IMR-90 (cell line): ENCODE measurements at regions not wholly inside any gene's neighbourhood (a gene's known extent, or its start where the extent isn't known, plus 50 kb on each side); places are given as distances from the start of the nearest gene placed in this dataset.

Experiments used
- ATAC-seq: fragments of 200-7000 bp; cut with Tn5 transposase; 2 replicates; pipeline ENCODE4 v1.9.1; 2020; ENCODE audit warnings: low read depth, mild to moderate bottlenecking, moderate library complexity
- BruUV-seq: library from RNA; stranded (reverse); fragments of 400-500 nt; replicated peaks from 2 replicates; lab custom pipeline; 2021; lab: Mats Ljungman, UMichigan
- CTCF ChIA-PET: fragments of 300-600 bp; formaldehyde crosslinking; extraction: SDS; loops from one replicate; lab custom pipeline; 2021; ENCODE audit warnings: antibody characterized with exemption; lab: Yijun Ruan, JAX
- POLR2A ChIA-PET: fragments of 300-600 bp; sonication (Branson Sonifier 250); formaldehyde crosslinking; loops from one replicate; lab custom pipeline; 2022; ENCODE audit warnings: antibody characterized with exemption; ENCODE audit not compliant: unreplicated experiment; lab: Charles Lee
- DNase-seq: peaks from one replicate; pipeline ENCODE4 v3.0.0; 2013
- H2AFZ ChIP-seq: replicated peaks from 2 replicates; pipeline ENCODE3; 2013; ENCODE audit warnings: low read length, mild to moderate bottlenecking; ENCODE audit not compliant: poor library complexity
- H2AK5ac ChIP-seq: 2 replicates; pipeline ENCODE4 v1.6.1; 2013; ENCODE audit warnings: low read depth, low read length, inconsistent platforms
- H2AK9ac ChIP-seq: replicated peaks from 2 replicates; pipeline ENCODE3; 2013; ENCODE audit warnings: mild to moderate bottlenecking, low read depth, low read length, moderate library complexity; ENCODE audit not compliant: poor library complexity
- H2BK120ac ChIP-seq: 2 replicates; pipeline ENCODE4 v1.6.1; 2013; ENCODE audit warnings: low read depth, low read length, inconsistent platforms
- H2BK15ac ChIP-seq: 3 replicates; pipeline ENCODE4 v1.6.1; 2013; ENCODE audit warnings: low read depth, low read length, inconsistent platforms
- H2BK20ac ChIP-seq: 2 replicates; pipeline ENCODE4 v1.6.1; 2013; ENCODE audit warnings: low read depth, mild to moderate bottlenecking, inconsistent platforms, low read length, moderate library complexity
- H2BK5ac ChIP-seq: 2 replicates; pipeline ENCODE4 v1.6.1; 2013; ENCODE audit warnings: mild to moderate bottlenecking, low read depth, low read length, inconsistent platforms; ENCODE audit not compliant: poor library complexity, severe bottlenecking
- H3K14ac ChIP-seq: replicated peaks from 2 replicates; pipeline ENCODE4 v1.6.1; 2013; ENCODE audit warnings: low read depth, low read length, inconsistent platforms
- H3K18ac ChIP-seq: 2 replicates; pipeline ENCODE4 v1.6.1; 2013; ENCODE audit warnings: low read depth, low read length, control low read depth
- H3K23ac ChIP-seq: 2 replicates; pipeline ENCODE4 v1.6.1; 2013; ENCODE audit warnings: low read depth, low read length, inconsistent platforms
- H3K27ac ChIP-seq: 2 replicates; pipeline ENCODE4 v1.5.1; 2013; ENCODE audit warnings: mild to moderate bottlenecking, control low read depth, low read length; ENCODE audit not compliant: insufficient read depth
- H3K27me3 ChIP-seq: 2 replicates; pipeline ENCODE4 v1.6.1; 2013; ENCODE audit warnings: low read length; ENCODE audit not compliant: control insufficient read depth, insufficient read depth
- H3K36me3 ChIP-seq: 2 replicates; pipeline ENCODE4 v1.6.1; 2013; ENCODE audit warnings: low read length, mixed read lengths; ENCODE audit not compliant: control insufficient read depth, insufficient read depth
- H3K4ac ChIP-seq: 2 replicates; pipeline ENCODE4 v1.6.1; 2013; ENCODE audit warnings: low read depth, low read length, inconsistent platforms
- H3K4me1 ChIP-seq: 2 replicates; pipeline ENCODE4 v1.6.1; 2013; ENCODE audit warnings: low read length, mixed read lengths; ENCODE audit not compliant: control insufficient read depth, insufficient read depth
- H3K4me2 ChIP-seq: 2 replicates; pipeline ENCODE4 v1.6.1; 2013; ENCODE audit warnings: low read depth, mild to moderate bottlenecking, control low read depth, low read length, moderate library complexity
- H3K4me3 ChIP-seq: 2 replicates; pipeline ENCODE4 v1.5.1; 2013; ENCODE audit warnings: low read depth, mild to moderate bottlenecking, control low read depth, low read length, moderate library complexity; ENCODE audit not compliant: insufficient read depth
- H3K56ac ChIP-seq: 2 replicates; pipeline ENCODE4 v1.6.1; 2013; ENCODE audit warnings: low read length, inconsistent platforms; ENCODE audit not compliant: insufficient read depth; ENCODE audit errors: extremely low read depth
- H3K79me1 ChIP-seq, 2 experiments: 2 replicates each; pipeline ENCODE4 v1.6.1; 2013; ENCODE audit warnings: low read length in 2 of 2, inconsistent platforms in 1 of 2, low read depth in 1 of 2
- H3K9ac ChIP-seq: 2 replicates; pipeline ENCODE4 v1.6.1; 2013; ENCODE audit warnings: low read depth, low read length, control low read depth
- H3K9me1 ChIP-seq: 2 replicates; pipeline ENCODE4 v1.6.1; 2013; ENCODE audit warnings: low read length, inconsistent platforms; ENCODE audit not compliant: insufficient read depth
- H3K9me3 ChIP-seq: 2 replicates; pipeline ENCODE4 v1.6.1; 2013; ENCODE audit warnings: low read length; ENCODE audit not compliant: control insufficient read depth, insufficient read depth
- H4K20me1 ChIP-seq: 2 replicates; pipeline ENCODE4 v1.6.1; 2013; ENCODE audit warnings: low read length, inconsistent platforms; ENCODE audit not compliant: insufficient read depth
- H4K5ac ChIP-seq: 2 replicates; pipeline ENCODE4 v1.6.1; 2013; ENCODE audit warnings: mild to moderate bottlenecking, low read depth, low read length, control low read depth
- H4K8ac ChIP-seq, 2 experiments: 2 replicates each; pipeline ENCODE4 v1.6.1; 2013; ENCODE audit warnings: low read depth in 2 of 2, low read length in 2 of 2, control low read depth in 1 of 2, inconsistent platforms in 1 of 2
- H4K91ac ChIP-seq: 2 replicates; pipeline ENCODE4 v1.6.1; 2013; ENCODE audit warnings: low read depth, low read length, inconsistent platforms; ENCODE audit not compliant: insufficient read depth
- NFE2L2 ChIP-seq: fragments of 150-350 bp; IDR thresholded peaks from 2 replicates; pipeline ENCODE4 v1.6.1; 2016; ENCODE audit warnings: low read depth, mild to moderate bottlenecking, low read length
- RAD21 ChIP-seq: IDR thresholded peaks from 2 replicates; pipeline ENCODE4 v1.6.1; 2012; ENCODE audit warnings: low read length, improper control_type of control experiment
- WGBS, 2 experiments: methylation state at CpG; one replicate each; pipeline versions ENCODE4 v1.1.5 to v1.1.7; 2013; ENCODE audit warnings: missing lambda C conversion rate in 2 of 2; ENCODE audit not compliant: insufficient read length in 1 of 2; ENCODE audit errors: extremely low coverage in 2 of 2; 5-methylcytosine and 5-hydroxymethylcytosine counted together
- dilution Hi-C: fragments of 300-500 bp; cut with HindIII; formaldehyde crosslinking; loops from one replicate; pipeline ENCODE4 v1.14.3; 2018; ENCODE audit warnings: low sequenced_read_pairs; ENCODE audit not compliant: unreplicated experiment
- in situ Hi-C: fragments of 300-500 bp; cut with MboI; formaldehyde crosslinking; loops from 3 replicates; pipeline ENCODE4 v1.14.3; 2019; ENCODE audit warnings: low sequenced_read_pairs, inconsistent platforms, mixed read lengths
- intact Hi-C: fragments of 100-400 bp; cut with micrococcal nuclease; formaldehyde crosslinking; loops from 2 replicates; pipeline ENCODE4 v1.10.0; 2022
- TF ChIP-seq, protein P1 (sequence below): conservative IDR thresholded peaks from 2 replicates; pipeline ENCODE4 v1.5.1; 2012; ENCODE audit warnings: mild to moderate bottlenecking, low read depth, low read length, improper control_type of control experiment

DNA sequence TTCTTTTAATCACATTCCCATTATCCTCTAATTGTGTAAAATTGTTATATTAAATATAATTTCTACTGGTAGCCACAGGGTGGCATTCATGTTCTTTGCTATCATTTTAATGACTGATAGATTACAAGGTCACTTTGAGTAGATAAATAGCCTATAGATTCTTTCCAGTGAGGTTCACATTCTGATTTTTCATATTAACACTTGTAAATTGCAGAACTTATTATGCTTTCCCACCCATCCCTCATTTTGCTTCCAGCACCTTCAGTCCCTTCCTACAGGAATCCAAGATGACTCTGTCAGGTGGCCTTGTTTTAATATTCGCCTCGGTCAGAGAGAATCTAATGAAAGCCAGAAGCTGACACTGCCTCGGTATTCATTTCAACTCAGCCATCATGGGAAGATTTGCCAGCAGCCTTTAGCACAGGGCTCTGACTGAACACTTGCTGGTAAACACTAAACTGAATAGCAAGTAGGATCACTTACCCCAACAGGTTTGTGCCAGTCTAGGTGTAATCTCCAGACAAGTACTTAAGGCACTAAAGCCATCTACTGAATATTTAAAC, 101.2 kb upstream of the FSHR start:
- intact Hi-C loops, result loop anchor here (1.0 to 5.0 kb wide), 3 partner anchors 655 to 1147 kb away; no protein-coding TSS in a partner anchor
- H3K4ac ChIP-seq, result no peak overlapping the region

More for the DNA sequence above, 101.2 kb upstream of the FSHR start:
- DNase-seq (no peak), ATAC-seq (no peak)
- Histone ChIP-seq H4K8ac (no peak overlapping the region), H2BK120ac (no peak overlapping the region), H3K4me2 (no peak overlapping the region), H4K91ac (no peak overlapping the region), H3K9me3 (no peaks in the 10 kb centered on the region), H2BK15ac (no peak overlapping the region), H3K27ac (no peak overlapping the region), H3K18ac (no peak overlapping the region), H3K4me1 (no peaks in the 10 kb centered on the region), H3K27me3 (no peaks in the 10 kb centered on the region), H4K20me1 (no peaks in the 10 kb centered on the region), H2BK20ac (no peak overlapping the region), H3K9ac (no peak overlapping the region), H2AK9ac (no peak overlapping the region), H3K14ac (no peak overlapping the region), H3K9me1 (no peaks in the 10 kb centered on the region; the same call in 1 of the 2 replicates), H2BK5ac (no peak overlapping the region), H4K5ac (no peak overlapping the region), H2AFZ (no peak overlapping the region), H3K56ac (no peak overlapping the region), H3K23ac (no peak overlapping the region), H3K4me3 (no peak overlapping the region), H2AK5ac (no peak overlapping the region), H3K36me3 (no peaks in the 10 kb centered on the region), H3K79me1 (no peaks in the 10 kb centered on the region)
- no peak for TF ChIP-seq NFE2L2
- TF ChIP-seq, protein P1, sequence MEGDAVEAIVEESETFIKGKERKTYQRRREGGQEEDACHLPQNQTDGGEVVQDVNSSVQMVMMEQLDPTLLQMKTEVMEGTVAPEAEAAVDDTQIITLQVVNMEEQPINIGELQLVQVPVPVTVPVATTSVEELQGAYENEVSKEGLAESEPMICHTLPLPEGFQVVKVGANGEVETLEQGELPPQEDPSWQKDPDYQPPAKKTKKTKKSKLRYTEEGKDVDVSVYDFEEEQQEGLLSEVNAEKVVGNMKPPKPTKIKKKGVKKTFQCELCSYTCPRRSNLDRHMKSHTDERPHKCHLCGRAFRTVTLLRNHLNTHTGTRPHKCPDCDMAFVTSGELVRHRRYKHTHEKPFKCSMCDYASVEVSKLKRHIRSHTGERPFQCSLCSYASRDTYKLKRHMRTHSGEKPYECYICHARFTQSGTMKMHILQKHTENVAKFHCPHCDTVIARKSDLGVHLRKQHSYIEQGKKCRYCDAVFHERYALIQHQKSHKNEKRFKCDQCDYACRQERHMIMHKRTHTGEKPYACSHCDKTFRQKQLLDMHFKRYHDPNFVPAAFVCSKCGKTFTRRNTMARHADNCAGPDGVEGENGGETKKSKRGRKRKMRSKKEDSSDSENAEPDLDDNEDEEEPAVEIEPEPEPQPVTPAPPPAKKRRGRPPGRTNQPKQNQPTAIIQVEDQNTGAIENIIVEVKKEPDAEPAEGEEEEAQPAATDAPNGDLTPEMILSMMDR, result peak; percentile 23; the same call in 1 of the 2 replicates
- TF ChIP-seq RAD21, result peak; percentile 24; the same call in 1 of the 2 replicates
- ChIA-PET POLR2A (no interaction called here), CTCF (interaction anchor here (2.1 kb wide), 1 partner anchor 1147 kb away, joined by 7 read pairs; no protein-coding TSS in a partner anchor)
- in situ Hi-C loops (no loop called here), dilution Hi-C loops (no loop called here)
- WGBS, 2 experiments, result no CpG with 5 or more reads among the region's 3 CpGs
- BruUV-seq, result no TSS peak
